ENCODE measurements at regions not wholly inside any gene's neighbourhood (a gene's known extent, or its start where the extent isn't known, plus 50 kb on each side); places are given as distances from the start of the nearest gene placed in this dataset.

- no peak for TF ChIP-seq MXI1 (IDR thresholded peaks at IDR 0.05; ENCODE audit: low read depth, low read length)
- no peak for TF ChIP-seq CTCF (IDR thresholded peaks at IDR 0.05)
- no peak for TF ChIP-seq ZBTB33 (IDR thresholded peaks at IDR 0.05; ENCODE audit: borderline replicate concordance, low read depth)
- no peak for TF ChIP-seq MAX (IDR thresholded peaks at IDR 0.05; ENCODE audit: low read depth)
Measured at GRCh38 chr7:32275216-32276009, 205.2 kb upstream of the PDE1C start.

All from SK-N-SH (cell line).